Osteoblast (primary cell): ENCODE measurements at regions not wholly inside any gene's neighbourhood (a gene's known extent, or its start where the extent isn't known, plus 50 kb on each side); places are given as distances from the start of the nearest gene placed in this dataset.

ENCODE experiments used
- DNase-seq: peaks from one replicate; pipeline ENCODE4 v3.0.0; 2011; ENCODE audit warnings: low spot score, mixed read lengths; ENCODE audit not compliant: insufficient read length; ENCODE audit errors: missing footprints
- H2AFZ ChIP-seq: 2 replicates; pipeline ENCODE4 v1.6.0; 2011; ENCODE audit warnings: mild to moderate bottlenecking, low read length
- H3K27ac ChIP-seq: 2 replicates; pipeline ENCODE4 v1.5.1; 2011; ENCODE audit warnings: mild to moderate bottlenecking, low read depth, low read length, moderate library complexity
- H3K27me3 ChIP-seq: 2 replicates; pipeline ENCODE4 v1.6.0; 2012; ENCODE audit warnings: mild to moderate bottlenecking, control low read depth, inconsistent platforms, low read length, moderate library complexity; ENCODE audit not compliant: insufficient read depth
- H3K36me3 ChIP-seq: 2 replicates; pipeline ENCODE4 v1.5.1; 2011; ENCODE audit warnings: mild to moderate bottlenecking, low read length, control low read depth, moderate library complexity; ENCODE audit not compliant: insufficient read depth
- H3K4me1 ChIP-seq: 2 replicates; pipeline ENCODE4 v1.5.1; 2011; ENCODE audit warnings: mild to moderate bottlenecking, low read length, control low read depth, moderate library complexity; ENCODE audit not compliant: insufficient read depth
- H3K4me2 ChIP-seq: 2 replicates; pipeline ENCODE4 v1.6.0; 2011; ENCODE audit warnings: mild to moderate bottlenecking, low read length; ENCODE audit not compliant: insufficient read depth
- H3K4me3 ChIP-seq: fragments of 200-600 bp; sonication (generic); 3 replicates; pipeline ENCODE4 v1.5.1; 2012; ENCODE audit warnings: mild to moderate bottlenecking, low read length, inconsistent platforms; ENCODE audit not compliant: insufficient read depth
- H3K79me2 ChIP-seq: 2 replicates; pipeline ENCODE4 v1.6.0; 2012; ENCODE audit warnings: mild to moderate bottlenecking, low read length, control low read depth, inconsistent platforms; ENCODE audit not compliant: insufficient read depth
- H3K9me3 ChIP-seq: 2 replicates; pipeline ENCODE4 v1.5.1; 2011; ENCODE audit warnings: low read depth, low read length, control low read depth
- H4K20me1 ChIP-seq: 2 replicates; pipeline ENCODE4 v1.6.0; 2012; ENCODE audit warnings: mild to moderate bottlenecking, low read length, control low read depth; ENCODE audit not compliant: insufficient read depth
- TF ChIP-seq, protein P1 (sequence below): IDR thresholded peaks from 2 replicates; pipeline ENCODE4 v1.5.1; 2011; ENCODE audit warnings: mild to moderate bottlenecking, low read depth, low read length, moderate library complexity; ENCODE audit errors: extremely low read depth

DNA sequence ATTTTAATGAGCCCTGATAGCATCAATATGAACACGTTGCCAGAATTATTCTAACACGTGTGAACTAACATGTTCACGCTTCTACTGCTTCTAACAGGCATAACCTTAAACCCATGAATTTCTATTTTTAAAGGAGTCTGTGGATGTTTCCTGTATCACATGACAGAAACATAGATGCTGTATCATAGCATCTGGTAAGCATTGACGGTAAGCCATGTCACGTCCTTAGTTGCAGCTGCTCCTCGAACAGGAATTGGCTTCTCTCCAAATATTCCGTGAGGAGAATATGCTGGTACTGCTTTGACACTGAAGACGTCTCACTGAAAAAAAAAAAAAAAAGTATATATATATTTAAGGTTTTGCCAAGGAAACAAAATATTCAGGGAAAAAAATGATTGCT, 105.1 kb upstream of the MXRA5 start:
- no peaks in the 10 kb centered on the region for H3K4me1 ChIP-seq
- H3K79me2 ChIP-seq, result no peaks in the 10 kb centered on the region
- H4K20me1 ChIP-seq, result no peaks in the 10 kb centered on the region
- no peak overlapping the region for H3K4me2 ChIP-seq
- no peak overlapping the region for H3K27ac ChIP-seq
- no peak overlapping the region for H3K4me3 ChIP-seq
- H3K27me3 ChIP-seq, result no peaks in the 10 kb centered on the region
- DNase-seq, result no peak
- H2AFZ ChIP-seq, result no peak overlapping the region
- no peaks in the 10 kb centered on the region for H3K36me3 ChIP-seq
- no peaks in the 10 kb centered on the region for H3K9me3 ChIP-seq
- TF ChIP-seq, protein P1, sequence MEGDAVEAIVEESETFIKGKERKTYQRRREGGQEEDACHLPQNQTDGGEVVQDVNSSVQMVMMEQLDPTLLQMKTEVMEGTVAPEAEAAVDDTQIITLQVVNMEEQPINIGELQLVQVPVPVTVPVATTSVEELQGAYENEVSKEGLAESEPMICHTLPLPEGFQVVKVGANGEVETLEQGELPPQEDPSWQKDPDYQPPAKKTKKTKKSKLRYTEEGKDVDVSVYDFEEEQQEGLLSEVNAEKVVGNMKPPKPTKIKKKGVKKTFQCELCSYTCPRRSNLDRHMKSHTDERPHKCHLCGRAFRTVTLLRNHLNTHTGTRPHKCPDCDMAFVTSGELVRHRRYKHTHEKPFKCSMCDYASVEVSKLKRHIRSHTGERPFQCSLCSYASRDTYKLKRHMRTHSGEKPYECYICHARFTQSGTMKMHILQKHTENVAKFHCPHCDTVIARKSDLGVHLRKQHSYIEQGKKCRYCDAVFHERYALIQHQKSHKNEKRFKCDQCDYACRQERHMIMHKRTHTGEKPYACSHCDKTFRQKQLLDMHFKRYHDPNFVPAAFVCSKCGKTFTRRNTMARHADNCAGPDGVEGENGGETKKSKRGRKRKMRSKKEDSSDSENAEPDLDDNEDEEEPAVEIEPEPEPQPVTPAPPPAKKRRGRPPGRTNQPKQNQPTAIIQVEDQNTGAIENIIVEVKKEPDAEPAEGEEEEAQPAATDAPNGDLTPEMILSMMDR, result no peak

DNA sequence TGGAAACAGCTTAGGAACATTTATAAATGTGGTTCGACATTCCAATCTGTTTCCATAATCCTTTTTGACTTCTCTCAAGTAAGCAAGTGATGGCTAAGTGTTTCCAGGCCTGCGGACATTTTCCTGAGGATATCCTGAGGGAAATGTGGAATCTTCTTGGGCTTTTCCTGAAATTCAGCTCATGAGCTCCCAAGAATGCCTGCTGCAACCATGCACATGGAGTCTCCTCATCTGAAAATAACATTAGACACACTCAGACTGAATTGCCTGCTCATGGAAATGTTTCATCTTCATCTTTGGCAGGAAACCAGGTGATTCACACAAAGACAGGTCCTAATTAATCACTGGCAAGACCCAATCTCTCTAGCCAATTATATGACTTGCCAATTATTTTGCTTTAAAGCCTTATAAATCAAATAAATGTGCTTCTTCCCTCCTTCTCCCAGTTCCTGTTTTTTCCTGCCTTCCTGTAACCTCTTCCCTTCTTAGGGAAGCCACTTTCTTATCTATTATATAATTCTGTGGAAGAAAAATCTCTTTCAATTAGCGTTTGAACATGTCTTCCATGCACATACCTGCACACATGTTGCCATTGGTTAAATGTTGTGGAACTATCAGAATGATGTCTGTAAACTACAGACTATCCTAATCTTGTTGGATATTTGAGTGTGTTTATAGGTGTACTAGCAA, 104.6 kb upstream of the MXRA5 start:
- no peak overlapping the region for H3K4me2 ChIP-seq

GRCh38 chrX:3449287-3449686, 102.8 kb upstream of the MXRA5 start:
- H3K27me3 ChIP-seq, result no peaks in the 10 kb centered on the region
- DNase-seq, result no peak
- H3K9me3 ChIP-seq, result no peaks in the 10 kb centered on the region
- H3K27ac ChIP-seq, result no peak overlapping the region
- H3K36me3 ChIP-seq, result no peaks in the 10 kb centered on the region
- no peak overlapping the region for H2AFZ ChIP-seq
- H3K4me3 ChIP-seq, result no peak overlapping the region
- H3K4me2 ChIP-seq, result no peak overlapping the region
- no peaks in the 10 kb centered on the region for H4K20me1 ChIP-seq
- H3K4me1 ChIP-seq, result no peaks in the 10 kb centered on the region
- TF ChIP-seq, protein P1, result no peak
- H3K79me2 ChIP-seq, result no peaks in the 10 kb centered on the region

More for the DNA sequence above, 104.6 kb upstream of the MXRA5 start:
- H3K9me3 ChIP-seq, result no peaks in the 10 kb centered on the region
- no peak for DNase-seq
- no peak overlapping the region for H2AFZ ChIP-seq
- TF ChIP-seq, protein P1, result no peak
- H3K4me1 ChIP-seq, result no peaks in the 10 kb centered on the region
- H3K27me3 ChIP-seq, result no peaks in the 10 kb centered on the region
- no peaks in the 10 kb centered on the region for H4K20me1 ChIP-seq
- H3K79me2 ChIP-seq, result no peaks in the 10 kb centered on the region
- H3K36me3 ChIP-seq, result no peaks in the 10 kb centered on the region
- no peak overlapping the region for H3K4me3 ChIP-seq
- H3K27ac ChIP-seq, result no peak overlapping the region

GRCh38 chrX:3448563-3448962, 102.1 kb upstream of the MXRA5 start:
- Histone ChIP-seq H2AFZ (no peak overlapping the region), H3K4me2 (no peak overlapping the region), H3K9me3 (no peaks in the 10 kb centered on the region), H3K79me2 (no peaks in the 10 kb centered on the region), H3K4me1 (no peaks in the 10 kb centered on the region), H3K4me3 (no peak overlapping the region), H3K36me3 (no peaks in the 10 kb centered on the region), H3K27ac (no peak overlapping the region), H4K20me1 (no peaks in the 10 kb centered on the region), H3K27me3 (no peaks in the 10 kb centered on the region)
- TF ChIP-seq, protein P1, result no peak
- DNase-seq, result no peak
